Stomach smooth muscle (tissue), 2 donors: ENCODE measurements at regions not wholly inside any gene's neighbourhood (a gene's known extent, or its start where the extent isn't known, plus 50 kb on each side); places are given as distances from the start of the nearest gene placed in this dataset.
A peak's percentile ranks its signal among the peaks of the same experiment; 100 is the strongest.

ENCODE experiments used
- H3K27ac ChIP-seq: one replicate; pipeline ENCODE4 v1.7.0; 2013; ENCODE audit warnings: mild to moderate bottlenecking, low read length, inconsistent platforms
- H3K27me3 ChIP-seq, 2 donors: one replicate each; pipeline ENCODE4 v1.7.0; 2013; ENCODE audit warnings: low read length in 2 of 2; ENCODE audit not compliant: insufficient read depth in 2 of 2, control insufficient read depth in 1 of 2
- H3K36me3 ChIP-seq, 2 donors: one replicate each; pipeline ENCODE4 v1.7.0; 2013; ENCODE audit warnings: low read length in 2 of 2; ENCODE audit not compliant: control insufficient read depth in 2 of 2, insufficient read depth in 2 of 2
- H3K4me1 ChIP-seq: one replicate; pipeline ENCODE4 v1.7.0; 2013; ENCODE audit warnings: low read length; ENCODE audit not compliant: control insufficient read depth, insufficient read depth
- H3K4me3 ChIP-seq, 2 donors: one replicate each; pipeline ENCODE4 v1.7.0; 2013; ENCODE audit warnings: low read length in 2 of 2
- H3K9ac ChIP-seq, 2 donors: one replicate each; pipeline ENCODE4 v1.7.0; 2013; ENCODE audit warnings: low read length in 2 of 2, mild to moderate bottlenecking in 1 of 2
- H3K9me3 ChIP-seq, 2 donors: one replicate each; pipeline ENCODE4 v1.7.0; 2013; ENCODE audit warnings: low read length in 2 of 2; ENCODE audit not compliant: control insufficient read depth in 2 of 2
- donor health status: healthy.
- donor health status: Pancreatic carcinoma.

DNA sequence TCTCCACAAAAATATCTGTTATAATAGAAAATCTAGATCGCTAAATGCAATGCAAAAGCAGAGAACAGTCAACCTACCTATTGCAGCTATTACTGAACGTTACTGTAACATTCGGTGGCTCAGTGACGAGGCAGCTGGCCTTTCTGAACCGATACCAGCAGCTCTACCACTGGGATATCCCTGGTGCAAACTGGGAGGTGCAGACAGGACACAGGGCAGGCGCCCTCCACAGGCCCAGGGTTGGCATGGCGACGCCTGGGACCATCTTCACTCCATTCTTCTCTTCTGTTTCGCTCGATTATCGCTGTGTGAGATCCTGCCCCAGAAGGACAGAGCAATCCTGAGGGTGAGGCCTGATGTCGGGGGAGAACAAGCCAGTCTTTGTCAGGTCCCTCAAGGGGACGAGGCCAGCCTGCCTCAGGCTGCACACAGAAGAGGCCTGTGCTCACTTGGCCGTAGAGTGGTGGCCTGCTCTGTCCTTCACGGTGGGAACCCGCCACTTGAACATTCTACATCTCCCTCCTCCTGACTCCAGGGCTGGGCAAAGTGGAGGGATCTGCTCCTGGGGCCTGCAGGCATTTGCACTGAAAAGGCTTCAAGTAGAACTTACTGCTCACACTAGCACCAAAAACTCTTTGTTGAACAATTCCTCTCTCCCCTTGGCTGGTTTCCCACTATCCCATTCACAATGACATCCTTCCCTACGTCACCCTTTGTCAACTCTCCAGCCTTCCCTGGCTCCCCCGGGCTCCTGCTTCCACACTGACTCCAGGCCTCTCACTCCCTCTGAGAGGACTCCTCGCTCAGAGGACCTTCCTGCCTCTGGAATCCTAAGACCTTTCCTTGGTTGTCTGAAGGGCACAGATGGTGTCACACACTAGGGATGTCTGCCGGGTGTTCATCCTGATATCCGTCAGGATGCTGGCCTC lies 49.7 kb downstream of the CYRIA start:
- H3K27me3 ChIP-seq, result no peaks in the 10 kb centered on the region
- peaks cover 10% of the 10 kb centered on the region for H3K4me1 ChIP-seq
- no peak overlapping the region for H3K9ac ChIP-seq
- no peaks in the 10 kb centered on the region for H3K9me3 ChIP-seq
- H3K36me3 ChIP-seq, result peaks cover 4 to 18% of the 10 kb centered on the region in 2 donors
- H3K27ac ChIP-seq, result no peak overlapping the region
- H3K4me3 ChIP-seq, result no peak overlapping the region

DNA sequence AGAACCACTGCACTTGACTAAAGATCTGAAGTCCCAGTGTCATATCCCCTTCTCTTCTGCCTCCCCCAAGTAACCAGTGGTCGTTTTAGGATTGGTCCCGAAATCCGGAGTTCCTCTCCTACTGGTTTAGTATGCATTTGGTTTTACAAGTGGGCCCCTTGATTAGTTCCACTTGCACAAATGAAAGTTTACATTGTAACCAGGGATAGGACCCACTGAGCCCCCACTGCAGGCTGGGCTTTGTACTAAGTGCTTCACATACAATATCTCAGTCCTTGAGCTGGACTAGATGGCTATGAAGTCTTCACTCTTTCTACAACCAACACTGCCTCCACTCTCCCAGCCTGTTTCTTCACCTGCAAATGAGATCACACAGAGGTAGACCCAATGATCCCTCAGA lies 50.4 kb downstream of the CYRIA start:
- Histone ChIP-seq H3K9me3 (no peaks in the 10 kb centered on the region), H3K4me1 (peaks cover 10% of the 10 kb centered on the region), H3K27ac (no peak overlapping the region), H3K36me3 (peaks cover 4 to 14% of the 10 kb centered on the region in 2 donors), H3K27me3 (no peaks in the 10 kb centered on the region), H3K4me3 (no peak overlapping the region), H3K9ac (no peak overlapping the region)

DNA sequence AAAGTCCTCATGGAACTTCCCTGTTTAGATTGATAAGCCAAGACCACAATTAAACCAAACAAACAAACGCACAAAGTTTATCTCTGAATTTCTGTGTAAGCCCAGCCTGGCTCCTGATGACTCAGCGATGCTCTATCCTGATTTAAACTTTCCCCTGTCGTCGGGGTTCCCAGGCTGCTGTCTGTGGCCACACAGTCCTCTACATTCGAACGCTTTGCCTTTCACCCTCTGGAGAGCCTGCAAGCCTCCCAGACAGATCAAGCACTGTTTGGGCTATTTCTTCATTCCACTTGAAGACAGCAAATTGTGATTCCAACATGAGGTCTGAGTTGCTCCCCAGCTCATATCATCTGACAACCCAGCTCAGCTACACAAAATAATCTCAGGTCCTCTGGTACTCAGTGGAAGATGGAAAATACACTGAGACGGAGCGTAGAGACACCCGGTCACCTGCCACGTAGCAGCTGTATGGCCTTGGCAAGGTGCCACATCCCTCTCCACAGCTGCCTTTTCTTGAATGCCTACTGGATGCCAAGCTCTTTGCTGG lies 51.2 kb downstream of the CYRIA start:
- H3K36me3 ChIP-seq, result peaks cover 0 to 8% of the 10 kb centered on the region in 2 donors
- H3K9ac ChIP-seq, result no peak overlapping the region
- H3K27me3 ChIP-seq, result no peaks in the 10 kb centered on the region
- H3K9me3 ChIP-seq, result no peaks in the 10 kb centered on the region
- no peak overlapping the region for H3K4me3 ChIP-seq
- H3K4me1 ChIP-seq, result peaks cover 10% of the 10 kb centered on the region
- H3K27ac ChIP-seq, result no peak overlapping the region

DNA sequence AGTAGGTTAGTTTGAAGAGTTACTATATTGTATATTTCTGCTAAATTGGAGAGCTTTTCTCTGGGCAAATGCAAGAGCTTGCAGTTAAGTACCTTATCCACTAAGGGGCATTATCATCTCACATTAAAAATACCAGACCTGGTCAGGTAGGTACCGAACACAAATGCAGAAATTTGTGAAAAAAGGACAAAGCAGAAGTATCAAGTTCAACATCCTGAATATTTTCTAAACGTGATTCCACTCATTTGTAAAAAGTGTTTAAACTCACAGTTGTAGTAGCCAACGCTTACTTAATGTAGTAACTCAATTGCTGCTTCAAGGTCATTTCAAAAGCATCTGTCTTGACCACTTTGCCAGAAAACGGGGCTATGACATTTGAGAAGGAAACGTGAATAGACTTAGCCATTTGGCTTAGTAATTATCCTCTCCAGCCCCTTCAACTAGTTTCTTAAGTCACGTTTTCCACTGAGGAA lies 52.1 kb downstream of the CYRIA start:
- H3K9me3 ChIP-seq, result no peaks in the 10 kb centered on the region
- H3K27ac ChIP-seq, result no peak overlapping the region
- no peak overlapping the region for H3K9ac ChIP-seq
- peaks cover 0 to 4% of the 10 kb centered on the region in 2 donors for H3K36me3 ChIP-seq
- no peak overlapping the region for H3K4me3 ChIP-seq
- no peaks in the 10 kb centered on the region for H3K27me3 ChIP-seq
- peaks cover 14% of the 10 kb centered on the region for H3K4me1 ChIP-seq

DNA sequence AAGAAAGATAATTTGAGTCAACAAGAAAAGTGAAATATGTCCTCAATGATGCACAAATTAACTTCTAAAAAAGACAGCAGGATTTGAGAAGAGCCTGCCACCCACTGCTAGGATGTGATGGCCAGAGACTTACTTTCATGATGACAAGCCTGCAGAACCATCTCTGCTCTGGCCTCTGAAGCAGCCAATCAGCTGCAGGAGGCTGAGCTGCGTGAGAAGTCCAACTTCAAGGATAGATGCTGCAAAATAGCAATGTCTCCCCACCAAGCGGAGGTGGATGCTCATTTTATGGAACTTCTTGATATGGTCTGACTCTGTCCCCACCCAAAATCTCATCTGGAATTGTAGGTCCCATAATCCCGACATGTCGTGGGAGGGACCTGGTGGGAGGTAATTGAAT lies 53.1 kb downstream of the CYRIA start:
- H3K9ac ChIP-seq, result no peak overlapping the region
- H3K36me3 ChIP-seq, result peaks cover 0 to 4% of the 10 kb centered on the region in 2 donors
- peaks cover 15% of the 10 kb centered on the region for H3K4me1 ChIP-seq

DNA sequence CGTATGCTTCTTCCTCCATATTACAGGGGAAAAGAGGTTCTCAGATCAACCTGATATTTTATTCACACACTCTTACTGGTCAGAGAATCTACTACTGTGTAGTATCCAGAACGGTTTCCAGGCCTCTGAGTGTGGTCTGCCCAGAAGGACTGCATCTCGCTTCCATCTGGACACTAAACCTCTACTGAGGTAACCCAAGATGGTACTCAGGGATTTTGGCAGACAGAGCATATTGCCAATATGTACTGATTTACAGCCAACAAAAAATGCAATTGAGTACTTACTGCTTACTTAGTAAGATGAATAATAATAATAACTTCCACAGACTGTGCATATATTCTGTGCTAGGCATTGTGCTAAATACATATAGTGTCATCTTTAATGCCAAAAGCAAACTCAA lies 55.8 kb downstream of the CYRIA start:
- Histone ChIP-seq H3K27me3 (no peaks in the 10 kb centered on the region), H3K27ac (no peak overlapping the region), H3K4me3 (no peak overlapping the region), H3K9ac (no peak overlapping the region), H3K36me3 (peaks cover 0 to 2% of the 10 kb centered on the region in 2 donors), H3K9me3 (no peaks in the 10 kb centered on the region), H3K4me1 (peaks cover 5% of the 10 kb centered on the region)

More for the DNA sequence above, 53.1 kb downstream of the CYRIA start:
- H3K9me3 ChIP-seq, result no peaks in the 10 kb centered on the region
- H3K27me3 ChIP-seq, result no peaks in the 10 kb centered on the region
- no peak overlapping the region for H3K4me3 ChIP-seq
- H3K27ac ChIP-seq, result no peak overlapping the region

DNA sequence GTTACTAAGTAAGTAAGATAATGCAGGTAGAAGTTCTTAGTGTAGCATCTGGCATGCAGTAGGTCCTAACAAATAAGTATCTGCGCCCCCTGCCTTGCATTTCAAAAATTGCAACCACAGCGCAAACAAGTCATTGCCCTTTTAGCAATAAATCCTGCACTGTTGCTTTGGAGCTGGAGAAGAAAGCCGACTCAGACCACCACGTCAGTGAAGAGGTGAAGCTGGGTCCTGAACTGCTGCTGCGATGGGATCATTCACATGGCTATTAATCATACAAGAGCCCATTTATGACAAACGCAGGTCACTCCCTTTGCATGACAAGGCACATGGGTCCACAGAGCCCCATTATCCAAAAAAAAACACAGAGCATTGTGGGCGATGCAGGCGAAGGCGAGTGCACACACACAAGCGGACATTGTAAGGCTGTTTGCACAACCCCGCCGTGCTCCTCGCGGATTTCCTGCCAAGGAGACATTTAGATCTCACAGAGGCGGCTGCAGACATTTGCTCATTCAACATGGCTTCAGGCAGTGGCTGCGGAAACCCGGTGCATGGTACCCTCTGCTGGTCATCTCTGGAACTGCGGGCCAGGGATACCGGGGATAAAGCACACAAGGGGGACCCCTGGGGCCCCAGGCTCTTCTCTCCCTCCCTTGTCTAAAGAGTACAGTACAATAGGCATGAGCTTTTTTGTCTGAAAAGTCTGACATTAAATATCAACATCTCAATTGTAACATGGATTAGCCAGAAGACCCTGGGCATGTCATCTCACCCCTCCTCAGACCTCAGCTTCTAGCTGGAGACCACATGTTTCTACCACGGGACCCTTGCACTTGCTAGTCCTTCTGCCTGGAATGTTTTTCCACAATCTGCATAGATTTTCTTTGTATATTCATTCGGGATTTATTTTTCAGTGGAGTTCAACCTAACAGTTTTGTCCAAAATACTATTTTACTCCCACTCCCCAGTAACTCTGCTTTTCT lies 56.7 kb downstream of the CYRIA start:
- Histone ChIP-seq H3K4me1 (peaks cover 5% of the 10 kb centered on the region), H3K9me3 (no peaks in the 10 kb centered on the region), H3K27ac (no peak overlapping the region), H3K36me3 (peaks cover 0 to 2% of the 10 kb centered on the region in 2 donors), H3K4me3 (peak overlapping the region; percentile 63 to 78), H3K27me3 (no peaks in the 10 kb centered on the region), H3K9ac (peak overlapping the region in 1 of 2 donors; percentile 42)

DNA sequence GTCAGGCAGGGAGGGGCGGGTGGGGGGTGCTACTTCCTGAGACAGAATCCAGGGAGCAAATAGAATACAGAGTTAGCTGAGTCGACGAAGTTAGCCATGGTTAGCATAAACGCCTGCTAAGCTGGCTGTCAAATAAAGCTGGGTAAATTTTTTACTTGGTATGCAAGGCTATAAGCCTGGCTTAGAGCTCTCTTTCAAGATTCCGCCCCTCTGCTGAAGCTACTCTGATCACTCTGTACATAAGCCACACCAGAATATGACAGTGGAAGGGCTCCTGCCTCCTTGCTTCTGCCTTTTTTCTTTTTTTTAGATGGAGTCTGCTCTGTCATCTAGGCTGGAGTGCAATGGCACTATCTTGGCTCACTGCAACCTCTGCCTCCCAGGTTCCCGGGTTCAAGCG lies 58.3 kb downstream of the CYRIA start:
- Histone ChIP-seq H3K36me3 (peaks cover 0 to 2% of the 10 kb centered on the region in 2 donors), H3K27me3 (no peaks in the 10 kb centered on the region), H3K4me3 (no peak overlapping the region), H3K9ac (no peak overlapping the region), H3K27ac (no peak overlapping the region), H3K4me1 (peaks cover 5% of the 10 kb centered on the region), H3K9me3 (no peaks in the 10 kb centered on the region)

DNA sequence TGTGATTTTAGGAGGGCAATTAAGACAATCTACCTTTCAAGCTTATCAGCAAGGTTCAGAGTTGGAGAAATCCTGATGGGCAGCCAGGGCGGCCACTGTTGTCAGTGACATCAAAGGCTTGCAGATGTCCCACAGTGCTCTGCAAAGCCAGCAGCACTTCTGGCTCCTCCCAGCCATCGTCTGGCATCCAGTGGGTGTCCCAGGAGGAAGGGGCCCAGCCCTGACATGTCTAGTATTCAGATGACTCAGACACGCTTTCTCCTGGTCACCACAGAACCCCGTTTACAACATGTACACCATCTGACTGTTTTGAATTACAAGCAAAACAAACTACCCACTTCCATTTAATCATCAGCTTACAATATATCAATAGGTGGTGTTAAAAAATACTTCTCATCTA lies 61.4 kb downstream of the CYRIA start:
- Histone ChIP-seq H3K4me3 (no peak overlapping the region), H3K27me3 (no peaks in the 10 kb centered on the region), H3K27ac (no peak overlapping the region), H3K9me3 (no peaks in the 10 kb centered on the region), H3K36me3 (no peaks in the 10 kb centered on the region), H3K9ac (no peak overlapping the region), H3K4me1 (peaks cover 5% of the 10 kb centered on the region)

DNA sequence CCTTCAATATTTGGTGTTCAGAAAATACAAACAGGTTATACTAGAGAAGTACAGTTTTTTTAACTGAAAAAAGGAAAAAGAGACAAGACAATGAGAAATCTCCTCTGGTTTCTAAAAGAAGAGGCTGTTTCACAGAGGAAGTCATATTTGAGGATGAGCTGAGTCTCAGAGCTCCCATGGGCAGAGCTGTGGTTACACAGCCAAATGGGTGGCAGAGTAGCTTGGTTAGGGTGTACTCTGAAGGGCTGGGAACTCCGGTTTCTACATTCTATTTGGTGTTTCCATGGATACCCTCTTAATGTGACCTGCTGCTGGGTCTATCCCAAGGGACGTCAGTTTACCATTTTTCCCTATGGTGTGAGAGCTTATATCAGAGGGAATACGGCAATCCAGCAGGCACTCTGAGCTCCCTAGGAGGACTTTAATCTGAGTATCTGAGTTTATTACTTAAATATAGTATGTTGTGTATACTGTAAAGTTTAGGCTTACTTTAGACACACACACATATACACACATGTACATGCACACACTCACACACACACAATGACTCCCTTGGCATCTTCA lies 74.2 kb downstream of the CYRIA start:
- H3K9me3 ChIP-seq, result no peaks in the 10 kb centered on the region
- H3K4me3 ChIP-seq, result no peak overlapping the region
- H3K36me3 ChIP-seq, result peaks cover 0 to 3% of the 10 kb centered on the region in 2 donors
- H3K9ac ChIP-seq, result no peak overlapping the region
- no peaks in the 10 kb centered on the region for H3K27me3 ChIP-seq
- no peaks in the 10 kb centered on the region for H3K4me1 ChIP-seq
- H3K27ac ChIP-seq, result no peak overlapping the region
